Prostate gland (tissue), 2 donors: ENCODE measurements at regions not wholly inside any gene's neighbourhood (a gene's known extent, or its start where the extent isn't known, plus 50 kb on each side); places are given as distances from the start of the nearest gene placed in this dataset.

Experiments used
- DNase-seq: peaks from one replicate; pipeline ENCODE4 v3.0.0-alpha.2; 2019; ENCODE audit warnings: low spot score
- H3K27ac ChIP-seq, 2 donors: fragments of 200-600 bp; sonication (generic); 2 replicates each; pipeline ENCODE4 v1.5.1; 2017 to 2019
- H3K27me3 ChIP-seq: fragments of 200-600 bp; sonication (generic); replicated peaks from 2 replicates; pipeline ENCODE4 v1.5.1; 2019; ENCODE audit not compliant: insufficient read depth
- H3K36me3 ChIP-seq, 2 donors: fragments of 200-600 bp; sonication (generic); 1 replicate in 1 of 2; 2 replicates in 1 of 2; pipeline versions ENCODE4 v1.5.1 to v1.8.1; 2017 to 2019
- H3K4me1 ChIP-seq: fragments of 200-600 bp; sonication (generic); replicated peaks from 2 replicates; pipeline ENCODE4 v1.5.1; 2019
- H3K4me3 ChIP-seq, 2 donors: fragments of 200-600 bp; sonication (generic); 2 replicates each; pipeline ENCODE4 v1.5.1; 2017 to 2019
- H3K9me3 ChIP-seq: fragments of 200-600 bp; sonication (generic); 2 replicates; pipeline ENCODE4 v1.5.1; 2017
- POLR2A ChIP-seq: fragments of 450-650 bp; IDR thresholded peaks from one replicate; pipeline ENCODE4 v1.6.1; 2016; ENCODE audit warnings: antibody characterized with exemption, mild to moderate bottlenecking
- POLR2AphosphoS5 ChIP-seq: sonication (generic); formaldehyde crosslinking; IDR thresholded peaks from one replicate; pipeline ENCODE4 v1.6.1; 2017; ENCODE audit warnings: antibody characterized with exemption
- WGBS: methylation state at CpG from one replicate; pipeline ENCODE4 v1.1.5; 2018; 5-methylcytosine and 5-hydroxymethylcytosine counted together
- intact Hi-C: fragments of 100-400 bp; cut with DNase I; formaldehyde crosslinking; loops from one replicate; pipeline ENCODE4 v1.14.2; 2022
- TF ChIP-seq, protein P1 (sequence below), 4 experiments: fragments of 200-600 bp in 2 of 4; fragments of 450-650 bp in 2 of 4; sonication (generic) in 2 of 4; IDR thresholded peaks; 1 replicate in 3 of 4; 2 replicates in 1 of 4; pipeline ENCODE4 v1.5.1; 2016 to 2019; ENCODE audit warnings: antibody characterized with exemption in 4 of 4, mild to moderate bottlenecking in 2 of 4, moderate library complexity in 2 of 4

DNA sequence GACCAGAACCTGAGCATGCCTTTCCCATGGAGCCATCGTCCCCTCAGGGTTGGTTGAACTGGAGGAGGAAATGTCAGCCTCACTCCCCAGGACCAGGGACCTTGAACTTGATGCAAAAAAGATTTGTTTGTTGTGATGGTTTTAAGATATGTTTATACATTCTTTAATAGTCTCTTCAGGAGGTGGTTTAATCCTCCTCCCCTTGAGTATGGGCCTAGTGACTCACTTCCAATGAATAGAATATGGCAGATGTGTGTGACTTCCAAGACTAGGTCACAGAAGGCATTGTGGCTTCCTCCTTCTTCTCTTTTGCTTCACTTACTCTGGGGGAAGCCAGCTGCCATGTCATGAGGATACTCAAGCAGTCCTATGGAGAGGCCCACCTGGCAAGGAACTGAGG, 81.7 kb upstream of the WNT4 start:
- DNase-seq = no peak
- H3K27ac ChIP-seq = no peak overlapping the region
- WGBS = 91% methylated on average over 1 of the region's 1 CpG
- intact Hi-C loops = no loop called here
- H3K4me1 ChIP-seq = no peaks in the 10 kb centered on the region
- TF ChIP-seq POLR2AphosphoS5 (no peak), POLR2A (no peak)
- TF ChIP-seq, protein P1, sequence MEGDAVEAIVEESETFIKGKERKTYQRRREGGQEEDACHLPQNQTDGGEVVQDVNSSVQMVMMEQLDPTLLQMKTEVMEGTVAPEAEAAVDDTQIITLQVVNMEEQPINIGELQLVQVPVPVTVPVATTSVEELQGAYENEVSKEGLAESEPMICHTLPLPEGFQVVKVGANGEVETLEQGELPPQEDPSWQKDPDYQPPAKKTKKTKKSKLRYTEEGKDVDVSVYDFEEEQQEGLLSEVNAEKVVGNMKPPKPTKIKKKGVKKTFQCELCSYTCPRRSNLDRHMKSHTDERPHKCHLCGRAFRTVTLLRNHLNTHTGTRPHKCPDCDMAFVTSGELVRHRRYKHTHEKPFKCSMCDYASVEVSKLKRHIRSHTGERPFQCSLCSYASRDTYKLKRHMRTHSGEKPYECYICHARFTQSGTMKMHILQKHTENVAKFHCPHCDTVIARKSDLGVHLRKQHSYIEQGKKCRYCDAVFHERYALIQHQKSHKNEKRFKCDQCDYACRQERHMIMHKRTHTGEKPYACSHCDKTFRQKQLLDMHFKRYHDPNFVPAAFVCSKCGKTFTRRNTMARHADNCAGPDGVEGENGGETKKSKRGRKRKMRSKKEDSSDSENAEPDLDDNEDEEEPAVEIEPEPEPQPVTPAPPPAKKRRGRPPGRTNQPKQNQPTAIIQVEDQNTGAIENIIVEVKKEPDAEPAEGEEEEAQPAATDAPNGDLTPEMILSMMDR (IDR thresholded peaks at IDR 0.05) = no peak
- no peaks in the 10 kb centered on the region for H3K36me3 ChIP-seq
- H3K4me3 ChIP-seq = no peak overlapping the region
- no peaks in the 10 kb centered on the region for H3K9me3 ChIP-seq
- H3K27me3 ChIP-seq = no peaks in the 10 kb centered on the region

DNA sequence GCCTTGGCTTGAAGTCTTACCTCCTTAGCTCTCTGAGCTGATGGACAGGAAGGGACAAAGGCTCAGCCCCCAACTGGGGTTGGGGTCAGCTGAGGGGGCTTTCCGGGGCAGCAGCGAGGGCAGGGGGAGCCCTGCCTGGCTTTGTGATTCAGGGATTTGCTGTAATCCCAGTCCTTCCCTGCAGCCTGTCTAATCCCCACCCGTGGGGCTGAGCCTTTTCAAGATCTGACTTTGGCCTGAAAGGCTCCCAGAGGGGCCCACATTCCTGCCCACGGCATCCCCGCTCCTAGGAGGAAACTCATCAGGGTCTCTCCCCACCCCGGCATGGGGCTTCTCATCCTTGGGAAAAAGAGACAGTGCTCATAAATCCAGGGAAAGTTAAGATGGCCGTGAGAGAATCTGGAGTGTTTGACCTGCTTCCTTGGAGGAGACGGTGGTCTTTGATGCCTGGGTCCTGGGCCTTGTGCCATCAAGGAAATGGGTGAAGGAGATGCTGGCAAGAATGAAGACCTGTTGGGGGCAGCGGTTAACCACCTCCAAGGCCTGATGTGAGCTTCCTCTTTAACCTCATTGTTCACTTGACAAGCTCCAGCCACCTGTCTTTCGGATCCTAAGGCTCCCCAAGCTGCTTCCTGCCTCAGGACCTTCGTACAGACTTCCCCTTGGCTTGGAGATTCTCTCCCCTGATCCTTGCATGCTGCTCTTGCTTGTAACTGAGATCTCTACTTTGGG, 83.1 kb upstream of the WNT4 start:
- WGBS = 78% methylated on average over 11 of the region's 11 CpGs
- no peak for DNase-seq

DNA sequence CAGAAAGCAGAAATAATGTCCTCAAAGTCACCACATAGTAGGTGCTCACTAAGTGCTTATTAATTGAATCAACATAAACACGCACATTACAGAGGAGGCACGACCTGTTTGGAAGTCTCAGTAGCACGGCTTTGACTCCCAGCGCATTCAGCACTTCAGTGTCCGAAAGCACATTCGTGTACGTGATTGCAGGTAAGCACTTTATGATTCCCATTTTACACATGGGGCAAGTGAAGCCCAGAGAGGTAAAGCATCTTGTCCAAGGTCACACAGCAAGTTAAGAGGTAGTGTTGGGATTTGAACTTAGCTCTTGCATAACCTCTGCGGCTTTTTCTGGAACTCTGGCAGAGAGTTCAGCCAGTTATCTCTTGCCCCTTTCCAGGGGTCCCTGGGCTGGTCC, 85.2 kb upstream of the WNT4 start:
- no peaks in the 10 kb centered on the region for H3K27me3 ChIP-seq
- intact Hi-C loops = no loop called here
- no peaks in the 10 kb centered on the region for H3K9me3 ChIP-seq
- no peak overlapping the region for H3K4me3 ChIP-seq
- H3K27ac ChIP-seq = no peak overlapping the region
- no peaks in the 10 kb centered on the region for H3K4me1 ChIP-seq
- H3K36me3 ChIP-seq = no peaks in the 10 kb centered on the region
- WGBS = 89% methylated on average over 8 of the region's 8 CpGs
- no peak for DNase-seq
- TF ChIP-seq POLR2A (no peak), POLR2AphosphoS5 (no peak)
- TF ChIP-seq, protein P1 (IDR thresholded peaks at IDR 0.05) = no peak

More for the DNA sequence above, 83.1 kb upstream of the WNT4 start:
- intact Hi-C loops = no loop called here
- no peaks in the 10 kb centered on the region for H3K9me3 ChIP-seq
- H3K27ac ChIP-seq = no peak overlapping the region
- no peaks in the 10 kb centered on the region for H3K27me3 ChIP-seq
- no peak for TF ChIP-seq POLR2AphosphoS5
- TF ChIP-seq, protein P1 (IDR thresholded peaks at IDR 0.05) = no peak
- no peak for TF ChIP-seq POLR2A
- H3K4me3 ChIP-seq = no peak overlapping the region
- H3K36me3 ChIP-seq = no peaks in the 10 kb centered on the region
- H3K4me1 ChIP-seq = no peaks in the 10 kb centered on the region

DNA sequence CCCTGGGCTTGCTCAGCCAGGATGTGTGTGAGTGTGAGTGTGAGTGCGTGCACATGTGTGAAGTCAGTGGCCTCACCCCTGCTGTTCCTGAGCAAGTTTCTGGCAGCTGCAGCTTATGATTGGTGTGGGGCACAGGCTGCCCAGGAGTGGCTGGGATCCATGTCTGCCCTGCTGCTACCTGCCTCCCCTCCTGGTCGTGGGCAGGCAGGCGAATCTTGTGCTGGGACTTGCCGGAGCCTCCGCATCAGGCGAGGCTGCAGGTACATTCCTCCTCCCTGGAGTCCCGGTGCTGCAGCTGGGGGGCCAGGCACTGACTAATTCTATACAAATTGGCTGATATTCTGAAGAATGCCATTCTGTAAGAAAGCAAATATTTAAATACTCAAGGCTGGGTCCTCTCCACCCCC, 85.6 kb upstream of the WNT4 start:
- Histone ChIP-seq H3K27ac (no peak overlapping the region), H3K4me1 (no peaks in the 10 kb centered on the region), H3K27me3 (no peaks in the 10 kb centered on the region), H3K9me3 (no peaks in the 10 kb centered on the region), H3K4me3 (no peak overlapping the region), H3K36me3 (no peaks in the 10 kb centered on the region)
- TF ChIP-seq POLR2A = no peak
- 49% methylated on average over 7 of the region's 7 CpGs for WGBS
- no peak for DNase-seq
- intact Hi-C loops = no loop called here

DNA sequence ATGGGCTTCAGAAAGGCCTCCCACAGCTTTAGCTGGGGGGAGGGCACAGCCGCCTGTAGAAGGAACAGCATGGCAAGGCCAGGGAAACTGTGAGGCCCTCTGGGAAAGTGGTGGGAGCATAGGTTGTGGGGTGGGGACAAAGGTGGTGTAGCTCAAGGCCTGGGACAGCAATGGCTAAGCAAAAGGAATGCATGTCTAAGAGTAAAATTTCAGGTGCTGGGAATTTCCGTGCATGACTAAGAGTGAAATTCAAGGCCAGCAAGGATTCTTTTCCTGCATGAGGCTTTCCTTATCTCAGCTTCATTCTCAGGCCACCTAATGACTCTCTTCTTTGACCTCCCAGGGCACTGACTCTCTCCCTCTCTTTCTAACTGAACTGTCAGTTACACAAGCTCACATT, 86.5 kb upstream of the WNT4 start:
- intact Hi-C loops = no loop called here
- no peak for DNase-seq
- H3K36me3 ChIP-seq = no peaks in the 10 kb centered on the region
- no peaks in the 10 kb centered on the region for H3K27me3 ChIP-seq
- no peaks in the 10 kb centered on the region for H3K9me3 ChIP-seq
- no peak for TF ChIP-seq POLR2AphosphoS5
- no peak for TF ChIP-seq POLR2A
- TF ChIP-seq, protein P1 (IDR thresholded peaks at IDR 0.05) = no peak
- no peak overlapping the region for H3K4me3 ChIP-seq
- H3K27ac ChIP-seq = no peak overlapping the region
- no peaks in the 10 kb centered on the region for H3K4me1 ChIP-seq
- WGBS = 94% methylated on average over 2 of the region's 2 CpGs
